ENCODE measurements at regions not wholly inside any gene's neighbourhood (a gene's known extent, or its start where the extent isn't known, plus 50 kb on each side); places are given as distances from the start of the nearest gene placed in this dataset.

GRCh38 chr2:122736279-122736678, 980.8 kb downstream of the TSN start:
- TF ChIP-seq EP300 (IDR thresholded peaks at IDR 0.05) (no peak), POLR2A (IDR thresholded peaks at IDR 0.05) (no peak)

Measured in ovary (tissue), 1 donor.